ENCODE measurements at regions not wholly inside any gene's neighbourhood (a gene's known extent, or its start where the extent isn't known, plus 50 kb on each side); places are given as distances from the start of the nearest gene placed in this dataset.
A peak's percentile ranks its signal among the peaks of the same experiment; 100 is the strongest.

DNA sequence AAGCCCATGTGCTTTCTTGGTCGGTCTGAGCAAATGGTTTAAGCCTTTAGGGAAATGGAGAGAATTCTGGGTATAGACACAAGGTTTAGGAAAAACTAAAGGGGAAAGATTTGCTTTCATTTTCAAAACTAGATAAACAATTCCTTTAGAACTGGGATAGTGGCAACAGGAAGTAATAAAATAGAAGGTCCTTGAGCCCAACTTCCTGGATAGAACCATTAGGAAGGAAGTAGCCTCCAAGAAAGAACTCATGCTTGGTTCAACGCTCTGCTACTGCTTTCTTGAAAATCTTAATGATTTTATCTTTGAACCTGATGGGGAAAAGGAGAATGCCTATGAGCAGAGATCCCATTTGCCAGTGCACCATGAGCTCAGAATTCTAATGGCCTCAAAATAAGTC lies 147.0 kb upstream of the THRB start:
- no peak for DNase-seq (ENCODE audit: low read depth in 2 of 2)

DNA sequence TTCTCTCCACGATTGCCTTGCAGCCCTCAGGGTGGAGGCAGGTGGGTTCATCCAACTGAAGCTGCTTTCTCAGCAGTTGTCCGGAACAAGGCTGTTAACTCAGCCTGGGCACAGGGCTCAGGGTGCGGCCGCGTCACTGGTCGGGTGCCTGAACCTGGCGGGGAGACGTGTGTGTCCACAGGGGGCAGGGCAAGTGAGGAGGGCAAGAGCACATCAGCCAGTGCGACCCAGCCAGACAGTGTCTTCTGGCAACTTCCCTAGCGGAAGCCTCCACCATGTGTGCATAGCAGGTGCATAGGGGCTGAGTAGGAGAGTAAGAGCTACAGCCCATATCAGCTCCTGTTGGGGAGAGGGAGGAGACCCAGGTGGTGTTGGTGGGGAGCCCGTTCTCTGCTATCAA lies 150.4 kb upstream of the THRB start:
- DNase-seq (ENCODE audit: low read depth in 2 of 2), result no peak

DNA sequence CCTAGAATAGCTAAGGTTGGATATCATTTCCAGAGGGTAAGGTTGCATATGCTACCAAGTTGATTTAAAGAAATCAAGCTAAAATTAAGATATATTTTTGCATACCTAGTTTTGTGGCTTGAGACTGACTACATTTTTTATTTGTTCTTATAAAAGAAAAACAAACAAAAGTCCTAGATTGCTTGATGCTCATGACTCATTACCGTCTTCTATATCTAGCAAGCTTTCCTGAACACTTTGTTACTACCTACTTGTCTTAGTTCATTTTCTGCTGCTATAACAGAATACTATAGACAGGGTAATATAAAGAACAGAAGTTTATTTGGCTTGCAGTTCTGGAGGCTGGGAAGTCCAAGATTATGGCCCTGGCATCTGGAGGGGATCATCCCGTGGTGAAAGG lies 152.1 kb upstream of the THRB start:
- DNase-seq (ENCODE audit: low read depth in 2 of 2), result no peak

DNA sequence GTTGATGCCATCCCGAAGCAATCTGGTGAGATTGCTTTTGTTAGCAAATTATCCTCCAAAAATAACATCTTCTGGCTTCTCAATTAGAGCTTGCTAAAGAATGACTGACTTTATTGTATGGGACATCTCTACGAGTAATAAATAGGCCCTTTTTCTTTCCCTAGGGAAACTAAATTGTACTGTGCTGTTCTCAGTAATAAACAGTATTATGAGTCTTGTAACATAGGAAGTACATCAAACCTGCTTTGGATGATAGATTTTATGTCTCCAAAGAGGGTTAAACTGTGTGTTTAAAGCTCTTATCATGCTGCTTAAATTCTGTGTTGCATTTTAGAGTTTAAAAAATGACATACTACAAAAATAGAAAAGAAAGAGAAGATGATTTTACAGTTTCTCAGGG lies 153.4 kb upstream of the THRB start:
- DNase-seq (ENCODE audit: low read depth in 2 of 2), result no peak

DNA sequence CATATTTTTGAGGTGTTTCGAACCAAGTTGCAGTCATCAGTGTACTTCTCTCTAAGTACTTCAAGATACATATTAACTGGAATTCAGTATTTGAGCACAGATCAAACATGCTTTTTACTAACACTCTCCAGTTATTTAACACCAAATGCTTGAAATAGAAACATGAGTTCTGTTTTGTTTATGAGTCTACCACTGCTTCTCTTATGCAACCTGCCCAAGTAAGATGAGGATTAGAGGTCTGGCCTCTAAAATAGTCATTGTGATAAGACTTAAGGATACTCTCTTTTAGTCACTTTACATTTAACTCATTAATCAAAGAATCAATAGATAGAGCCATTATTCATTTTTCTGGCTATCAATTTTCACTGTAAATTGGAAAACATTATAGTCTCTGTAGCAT lies 156.2 kb upstream of the THRB start:
- no peak for DNase-seq (ENCODE audit: low read depth in 2 of 2)

DNA sequence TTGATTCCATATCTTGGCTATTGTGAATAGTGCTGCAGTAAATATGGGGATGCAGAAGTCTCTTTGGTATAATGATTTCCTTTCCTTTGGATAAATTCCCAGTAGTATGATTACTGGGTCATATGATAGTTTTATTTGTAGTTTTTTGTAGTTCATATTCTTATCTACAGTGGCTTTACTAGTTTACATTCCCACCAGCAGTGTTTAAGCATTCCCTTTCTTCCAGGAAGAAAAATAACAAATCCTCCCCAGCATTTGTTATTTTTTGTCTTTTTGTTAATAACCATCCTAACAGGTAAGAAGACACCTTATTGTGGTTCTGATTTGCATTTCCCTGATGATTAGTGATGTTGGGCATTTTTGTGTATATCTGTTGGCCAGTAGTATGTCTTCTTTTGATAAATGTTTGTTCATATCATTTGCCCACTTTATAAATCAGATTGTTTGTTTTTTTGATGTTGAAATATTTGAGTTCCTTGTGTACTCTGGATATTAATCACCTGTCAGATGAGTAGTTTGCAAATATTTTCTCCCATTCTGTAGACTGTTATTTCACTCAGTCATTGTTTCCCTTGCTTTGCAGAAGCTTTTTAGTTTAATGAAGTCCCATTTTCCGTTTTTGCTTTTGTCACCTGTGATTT lies 163.3 kb upstream of the THRB start:
- DNase-seq (ENCODE audit: low read depth in 2 of 2), result no peak

DNA sequence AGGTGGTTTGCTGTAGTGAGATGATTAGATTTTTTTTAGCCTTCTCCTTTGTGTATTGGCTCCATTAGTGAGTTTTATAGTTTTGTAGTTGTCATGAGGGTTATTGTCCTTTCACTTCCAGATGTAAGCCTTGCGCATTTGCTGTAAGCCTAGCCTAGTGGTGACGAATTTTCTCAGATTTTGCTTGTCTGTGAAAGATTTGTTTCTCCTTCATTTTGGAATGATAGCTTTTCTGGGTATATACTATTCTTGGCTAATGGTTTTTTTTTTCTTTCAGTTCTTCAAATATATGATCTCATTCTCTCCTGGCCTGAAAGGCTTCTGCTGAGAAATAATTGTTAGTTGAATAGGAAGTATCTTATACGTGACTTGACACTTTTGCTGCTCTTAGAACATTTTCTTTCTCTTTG lies 166.5 kb upstream of the THRB start:
- no peak for DNase-seq (ENCODE audit: low read depth in 2 of 2)

DNA sequence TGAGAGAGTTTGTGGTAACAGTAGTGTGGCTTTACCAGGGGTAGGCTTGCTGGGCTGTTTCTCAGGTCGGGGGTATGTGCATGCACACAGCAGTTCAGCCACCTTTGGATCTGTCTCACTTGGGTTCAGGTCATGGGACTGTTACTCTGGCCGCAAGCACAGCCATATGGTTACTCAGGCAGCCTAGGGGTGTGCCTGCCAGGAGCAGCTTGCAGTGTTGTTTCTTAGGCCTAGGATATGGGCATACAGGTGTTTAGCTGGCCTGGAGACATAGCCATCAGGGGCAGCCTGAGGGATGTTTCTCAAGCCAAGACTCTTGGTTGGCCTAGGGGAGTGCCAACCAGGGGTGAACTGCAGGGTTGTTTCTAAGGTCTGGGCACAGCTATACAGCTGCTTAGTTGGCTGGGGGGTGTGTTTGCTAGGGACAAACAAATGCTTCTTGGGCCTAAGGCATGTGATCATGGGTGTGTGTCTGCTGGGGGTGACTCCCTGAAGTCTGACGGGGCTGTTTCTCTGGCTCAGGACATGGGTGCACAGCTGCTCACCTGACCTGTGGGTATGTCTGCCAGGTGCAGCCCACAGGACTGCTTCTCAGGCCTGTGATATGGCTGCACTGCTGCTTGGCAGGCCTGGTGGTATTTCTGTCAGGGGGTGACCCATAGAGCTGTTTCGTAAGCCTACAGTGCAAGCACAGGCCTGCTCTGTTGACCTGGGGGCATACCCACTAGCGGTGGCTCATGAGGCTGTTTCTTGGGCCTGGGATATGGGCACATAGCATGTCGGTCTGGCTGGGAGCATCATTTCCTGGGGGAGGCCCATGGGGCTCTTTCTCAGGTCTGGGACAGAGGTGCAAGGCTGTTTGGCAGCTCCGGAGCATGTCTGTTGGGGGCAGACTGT lies 168.0 kb upstream of the THRB start:
- no peak for DNase-seq (ENCODE audit: low read depth in 2 of 2)

DNA sequence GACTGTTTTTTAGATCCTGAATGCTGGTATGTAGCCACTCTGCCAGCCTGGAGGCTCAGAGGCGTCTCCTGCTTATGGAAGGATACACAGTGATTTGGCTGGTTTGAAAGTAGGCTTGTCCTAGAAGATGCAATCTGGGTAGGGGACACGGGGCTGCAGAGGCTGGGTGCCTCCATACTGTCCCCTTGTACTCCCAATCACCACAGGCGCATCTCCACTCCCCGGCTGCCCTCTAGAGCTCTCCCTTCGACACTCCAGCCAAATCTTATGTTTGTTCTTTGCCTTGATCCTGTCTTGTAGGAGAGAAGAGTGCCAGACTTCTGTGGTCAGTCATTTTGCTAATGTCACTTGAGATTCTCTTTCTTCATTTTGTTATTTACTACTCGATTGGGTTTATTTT lies 168.8 kb upstream of the THRB start:
- DNase-seq (ENCODE audit: low read depth in 2 of 2), result no peak

DNA sequence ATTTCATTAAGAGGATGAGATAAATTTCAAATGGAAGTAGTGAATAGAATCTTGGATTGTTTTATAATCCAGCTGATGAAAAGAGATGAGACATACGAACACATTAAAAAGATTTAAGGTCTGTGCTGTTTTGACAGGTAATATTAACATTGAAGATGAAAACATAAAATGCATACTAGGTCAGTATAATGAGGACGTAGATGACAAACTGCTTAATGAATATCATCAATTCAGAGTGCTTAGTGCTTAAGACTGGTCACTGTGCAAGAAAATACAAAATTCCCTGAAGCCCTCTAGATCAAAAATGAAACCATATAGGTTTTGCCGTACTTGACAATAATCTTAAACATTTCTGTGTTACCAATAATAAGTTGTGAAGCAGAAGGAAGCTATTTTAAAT lies 173.4 kb upstream of the THRB start:
- DNase-seq (ENCODE audit: low read depth in 2 of 2), result no peak

DNA sequence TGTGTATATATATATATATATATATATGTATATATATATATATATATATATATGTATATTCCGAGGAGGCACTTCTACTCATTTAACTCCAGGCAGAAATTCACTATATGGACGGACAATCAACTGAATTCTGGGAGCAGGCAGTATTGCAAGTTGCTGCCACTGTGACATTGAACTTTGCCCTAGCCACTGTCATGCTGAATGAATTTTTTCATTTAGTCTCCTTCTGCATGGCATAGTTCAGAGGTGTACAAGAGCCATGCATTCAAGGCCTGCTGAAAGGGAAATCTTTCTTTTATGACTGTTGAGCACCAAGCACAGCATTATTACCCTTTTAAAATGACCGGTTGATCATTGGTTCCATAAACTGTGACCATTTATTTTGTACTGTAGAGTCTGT lies 176.2 kb upstream of the THRB start:
- no peak for DNase-seq (ENCODE audit: low read depth in 2 of 2)

DNA sequence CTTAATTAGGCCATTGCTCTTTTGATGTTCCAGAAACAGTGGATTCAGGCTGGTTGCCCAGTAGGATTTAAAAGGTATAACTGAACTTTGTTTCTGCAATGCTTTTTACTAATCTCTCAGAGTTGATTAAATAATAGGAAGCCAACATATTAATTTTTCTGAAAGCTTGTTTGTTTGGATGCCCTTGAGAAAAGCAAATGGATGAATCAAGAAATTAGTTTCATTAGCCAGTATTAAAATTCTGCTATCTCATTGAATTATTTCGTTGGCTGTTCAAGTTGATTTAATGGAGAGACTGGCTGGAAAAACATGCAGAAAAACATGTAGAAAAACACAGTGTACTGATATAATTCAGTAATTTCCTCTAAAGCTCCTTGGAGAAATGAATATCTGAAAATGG lies 178.9 kb upstream of the THRB start:
- DNase-seq (ENCODE audit: low read depth in 2 of 2), result no peak

DNA sequence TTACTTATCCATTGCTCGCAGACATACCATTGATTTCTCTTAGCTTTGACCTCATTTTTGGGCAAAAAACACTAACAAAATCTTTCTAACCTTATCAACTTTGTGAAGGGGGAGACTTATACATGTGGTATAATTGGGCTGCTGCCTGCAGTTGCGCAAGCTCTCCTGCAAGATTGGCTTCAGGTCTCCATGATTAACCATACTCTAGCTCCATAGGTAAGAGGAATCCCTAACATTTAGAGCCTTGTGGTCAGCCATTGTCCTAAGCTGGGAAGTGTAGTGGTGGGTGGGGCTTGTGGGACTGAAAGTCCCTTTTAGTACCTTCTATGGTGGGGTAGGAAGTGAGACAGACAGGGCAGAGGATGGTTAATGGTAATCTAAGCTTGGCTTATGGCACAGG lies 179.6 kb upstream of the THRB start:
- DNase-seq (ENCODE audit: low read depth in 2 of 2), result no peak

DNA sequence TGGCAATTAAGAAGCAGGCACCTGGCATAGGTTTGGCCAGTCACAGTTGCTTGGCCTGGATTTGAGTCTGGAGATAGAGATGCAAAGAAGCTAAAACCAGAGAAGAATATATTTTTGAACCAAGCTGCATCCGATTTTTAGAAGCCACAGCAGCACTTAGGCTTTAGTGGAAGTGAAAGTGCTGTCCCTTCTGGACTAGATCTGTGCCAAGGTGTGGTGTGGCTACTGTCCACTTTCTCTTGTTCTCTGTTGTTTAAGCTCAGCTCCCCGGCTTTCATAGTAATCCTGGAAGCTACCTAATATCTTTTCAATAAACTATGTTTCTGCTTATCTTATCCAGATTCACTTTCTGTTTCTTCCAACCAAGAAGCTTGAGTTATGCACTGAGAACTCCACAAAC lies 183.4 kb upstream of the THRB start:
- DNase-seq (ENCODE audit: low read depth in 2 of 2), result no peak

DNA sequence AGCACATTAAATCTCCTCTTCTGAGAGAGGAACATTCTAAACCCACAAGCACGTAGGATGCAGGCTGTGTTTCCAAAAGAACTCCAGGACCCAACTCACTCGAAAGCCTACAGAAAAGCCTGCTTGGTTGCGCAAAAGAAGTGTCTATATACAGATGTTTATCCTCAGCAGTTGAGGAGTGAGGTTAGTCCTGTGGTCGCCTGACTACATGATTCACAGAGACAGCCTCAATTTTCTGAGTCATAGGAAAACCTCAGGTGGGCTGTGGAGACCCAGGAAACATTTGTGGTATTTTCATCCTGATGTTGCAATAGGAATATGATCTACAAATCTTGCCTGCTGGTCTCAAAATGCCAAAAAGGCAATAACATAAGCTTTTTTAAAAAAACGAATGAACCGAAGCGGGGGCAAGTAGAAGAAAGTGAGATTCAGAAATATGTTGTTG lies 183.8 kb upstream of the THRB start:
- DNase-seq (ENCODE audit: low read depth in 2 of 2), result peak; percentile 96

DNA sequence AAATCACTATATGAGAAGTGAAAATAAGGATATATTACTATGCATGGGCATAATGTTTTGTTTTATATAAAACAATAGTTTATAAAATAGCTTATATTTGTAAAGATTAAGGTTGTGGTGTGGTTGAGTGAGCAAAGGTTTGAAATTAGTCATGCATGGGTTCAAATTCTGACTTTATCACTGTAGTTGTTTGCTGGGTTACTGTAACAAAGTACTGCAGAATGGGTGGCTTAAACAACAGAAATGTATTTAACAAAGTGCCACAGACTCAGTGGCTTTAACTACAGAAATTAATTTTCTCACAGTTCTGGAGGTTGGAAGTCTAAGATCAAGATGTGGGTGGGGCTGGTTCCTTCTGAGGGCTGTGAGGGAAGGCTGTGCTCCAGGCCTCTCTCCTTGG lies 184.8 kb upstream of the THRB start:
- DNase-seq (ENCODE audit: low read depth in 2 of 2), result no peak

DNA sequence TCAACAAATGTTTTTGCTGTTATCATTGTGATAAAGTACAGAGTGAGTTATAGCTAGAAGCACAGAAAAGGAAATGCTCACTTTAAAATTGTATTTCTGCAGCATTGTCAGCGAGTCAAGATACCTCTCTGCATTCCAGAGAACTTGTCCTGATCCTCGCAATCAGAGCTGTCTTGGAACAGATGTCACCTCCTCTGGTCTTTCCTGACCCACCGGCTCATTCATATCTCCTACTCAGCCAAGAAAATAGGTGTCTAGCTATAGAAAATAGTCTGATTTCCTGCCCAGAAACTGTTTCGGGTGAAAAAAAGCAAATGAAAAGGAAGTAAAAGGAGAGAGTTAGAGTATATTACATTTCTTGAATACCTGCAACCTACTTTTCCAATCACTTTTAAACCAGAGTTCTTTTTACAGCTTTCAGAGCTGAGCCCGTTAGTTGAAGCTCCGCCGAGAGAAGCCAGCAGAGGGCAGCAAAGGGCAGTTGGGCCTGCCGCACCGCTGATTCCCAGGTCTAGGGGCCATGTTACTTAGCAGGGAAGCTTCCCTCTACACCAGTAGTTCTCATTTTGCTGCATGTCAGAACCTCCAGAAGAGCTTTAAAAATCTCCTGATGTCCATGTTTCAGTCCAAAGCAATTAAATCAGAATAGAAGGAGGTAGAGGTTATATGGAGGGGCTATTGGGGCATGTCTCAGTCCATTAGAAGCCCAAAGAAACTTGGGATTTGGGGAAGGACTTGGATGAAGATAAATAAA lies 185.7 kb upstream of the THRB start:
- no peak for DNase-seq (ENCODE audit: low read depth in 2 of 2)

DNA sequence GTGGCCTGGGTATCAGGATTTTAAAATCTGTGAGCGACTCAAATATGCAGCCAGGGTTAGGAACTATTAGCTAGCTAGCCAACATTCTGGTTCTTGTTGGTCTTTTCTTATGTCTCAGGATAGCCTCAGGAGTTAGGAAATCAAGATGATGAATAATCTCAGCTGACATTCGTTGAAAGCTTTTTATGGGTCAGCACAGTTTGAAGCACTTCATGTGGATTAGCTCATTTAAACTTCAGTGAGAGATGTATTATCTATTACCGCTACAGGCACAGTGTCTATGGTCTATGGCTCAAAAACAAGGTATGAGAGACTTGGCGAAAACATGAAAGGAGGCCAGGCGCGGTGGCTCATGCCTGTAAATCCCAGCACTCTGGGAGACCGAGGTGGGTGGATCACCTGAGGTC lies 187.5 kb upstream of the THRB start:
- peak; percentile 91 to 92 for DNase-seq (ENCODE audit: low read depth in 2 of 2)

DNA sequence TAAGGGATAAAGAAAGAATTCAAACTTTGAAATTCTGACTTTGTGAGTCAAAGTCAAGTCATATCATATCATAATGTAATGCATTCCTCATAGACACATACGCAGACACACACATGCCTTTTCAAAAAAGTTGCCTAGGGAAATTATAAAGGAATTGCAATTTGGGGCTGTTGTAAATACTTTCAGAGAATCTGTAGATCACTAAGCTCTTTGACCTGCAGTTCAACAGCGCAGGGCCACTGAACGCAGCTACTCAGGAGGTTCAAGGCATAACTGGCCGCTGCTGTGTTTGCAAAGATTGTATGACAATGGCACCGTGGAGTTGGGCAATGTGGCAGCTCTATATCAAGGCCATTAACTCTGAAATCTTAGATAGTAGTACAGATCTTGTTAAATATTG lies 188.4 kb upstream of the THRB start:
- DNase-seq (ENCODE audit: low read depth in 2 of 2), result no peak

DNA sequence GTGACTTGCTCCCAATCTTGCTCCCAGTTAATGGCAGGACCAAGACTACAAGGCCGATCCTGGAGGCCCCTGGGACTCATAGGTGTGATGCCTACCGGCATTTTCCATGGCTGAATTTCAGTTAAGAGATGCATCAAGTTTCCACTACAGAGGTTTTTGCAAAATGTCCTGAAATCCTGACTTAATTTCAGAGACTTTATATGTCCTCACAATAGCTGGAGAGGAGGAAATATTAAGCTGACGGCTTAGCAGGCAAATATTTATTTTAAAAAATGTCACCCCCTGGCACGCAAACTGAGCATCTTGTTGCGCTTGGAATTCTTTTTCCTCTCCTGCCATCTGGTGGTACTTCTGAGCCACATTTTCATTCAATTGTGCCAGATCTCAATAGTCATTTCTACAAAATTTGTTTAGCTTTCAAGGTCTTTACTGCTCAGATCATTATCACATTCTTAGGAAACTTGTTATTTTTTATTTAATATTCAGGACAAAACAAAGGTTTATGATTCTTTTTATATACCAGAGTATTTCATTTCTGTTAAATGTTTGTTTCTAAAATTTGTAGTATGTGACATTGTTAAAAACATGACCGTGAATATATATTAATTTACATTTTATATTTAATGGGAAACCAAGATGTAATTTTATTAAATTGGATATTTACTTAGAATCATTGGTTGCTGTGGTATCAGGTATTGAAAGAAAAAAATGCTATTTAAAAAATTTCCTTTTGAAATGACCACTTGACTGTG lies 189.2 kb upstream of the THRB start:
- peak in 1 of 2 experiments; percentile 64 for DNase-seq (ENCODE audit: low read depth in 2 of 2)

DNA sequence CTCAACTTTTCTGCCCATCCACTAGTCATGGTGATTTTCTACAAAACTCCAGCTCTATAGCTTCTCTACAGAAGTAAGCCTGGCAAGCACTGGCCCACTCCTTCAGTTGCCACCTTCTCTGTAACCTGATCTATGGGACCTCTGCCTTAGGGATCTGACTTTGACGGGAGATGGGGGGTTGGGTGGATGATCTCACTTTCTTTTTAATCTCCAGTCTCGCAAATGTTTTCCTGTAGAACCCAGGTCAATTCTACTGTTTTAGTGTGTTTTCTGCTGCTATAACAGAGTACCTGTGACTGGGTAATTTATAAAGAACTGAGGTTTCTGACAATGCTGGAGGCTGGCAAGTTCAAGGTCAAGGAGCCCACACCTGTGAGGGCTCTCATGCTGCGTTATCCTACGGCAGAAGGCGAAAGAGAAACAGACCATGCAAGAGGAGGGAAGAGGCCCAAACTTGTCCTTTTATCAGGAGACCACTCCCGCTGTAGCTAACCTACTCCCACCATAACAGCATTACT lies 189.9 kb upstream of the THRB start:
- DNase-seq (ENCODE audit: low read depth in 2 of 2), result no peak

DNA sequence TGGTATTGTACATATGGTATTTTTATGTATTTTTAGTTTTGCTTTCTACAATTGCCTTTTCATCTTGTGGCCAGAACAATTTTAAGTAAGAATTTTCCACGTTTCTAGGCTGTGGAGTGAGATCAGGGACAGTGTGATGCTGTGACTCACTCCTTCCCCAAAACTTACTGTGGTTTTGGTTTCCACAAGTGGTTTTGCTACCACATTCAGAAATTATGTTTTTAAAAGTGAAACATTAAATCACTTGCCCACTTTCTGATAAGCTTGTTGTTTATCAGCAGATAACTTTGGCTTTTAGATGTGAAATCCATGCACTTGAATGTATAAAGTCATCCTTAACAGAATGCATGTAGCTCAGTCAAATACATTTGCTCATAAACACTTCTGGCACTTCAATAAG lies 192.2 kb upstream of the THRB start:
- DNase-seq (ENCODE audit: low read depth in 2 of 2), result peak in 1 of 2 experiments; percentile 60

Measured in fibroblast of skin of left quadriceps (primary cell).